ENCODE measurements at regions not wholly inside any gene's neighbourhood (a gene's known extent, or its start where the extent isn't known, plus 50 kb on each side); places are given as distances from the start of the nearest gene placed in this dataset.

DNA sequence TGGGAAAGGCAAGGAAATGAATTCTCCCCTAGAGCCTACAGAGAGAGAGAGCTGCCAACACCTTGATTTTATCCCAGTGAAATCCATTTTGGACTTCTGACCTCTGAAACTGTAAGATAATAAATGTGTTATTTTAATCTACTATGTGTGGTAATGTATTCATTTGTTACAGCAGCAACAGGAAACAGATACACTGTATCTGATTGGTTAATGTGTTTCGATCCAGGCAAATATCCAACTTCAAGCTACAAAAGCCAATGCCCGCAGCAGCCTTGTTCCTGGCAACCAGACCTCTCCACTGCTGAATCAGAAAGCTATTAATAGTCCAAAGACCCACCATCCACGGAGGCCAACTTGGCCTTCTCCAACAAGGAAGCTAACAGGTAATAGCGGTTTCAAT is 318.1 kb downstream of the PTTG2 start:
- TF ChIP-seq CTCF (IDR thresholded peaks at IDR 0.05) (no peak), POLR2A (IDR thresholded peaks at IDR 0.05) (no peak)

All from Peyer's patch (tissue), 4 donors.